ENCODE measurements at regions not wholly inside any gene's neighbourhood (a gene's known extent, or its start where the extent isn't known, plus 50 kb on each side); places are given as distances from the start of the nearest gene placed in this dataset.

GRCh38 chr13:106041445-106041844 is 494.0 kb downstream of the EFNB2 start:
- TF ChIP-seq POLR2A (IDR thresholded peaks at IDR 0.05; ENCODE audit: extremely low read depth, insufficient read length), result no peak
- TF ChIP-seq, protein P1, sequence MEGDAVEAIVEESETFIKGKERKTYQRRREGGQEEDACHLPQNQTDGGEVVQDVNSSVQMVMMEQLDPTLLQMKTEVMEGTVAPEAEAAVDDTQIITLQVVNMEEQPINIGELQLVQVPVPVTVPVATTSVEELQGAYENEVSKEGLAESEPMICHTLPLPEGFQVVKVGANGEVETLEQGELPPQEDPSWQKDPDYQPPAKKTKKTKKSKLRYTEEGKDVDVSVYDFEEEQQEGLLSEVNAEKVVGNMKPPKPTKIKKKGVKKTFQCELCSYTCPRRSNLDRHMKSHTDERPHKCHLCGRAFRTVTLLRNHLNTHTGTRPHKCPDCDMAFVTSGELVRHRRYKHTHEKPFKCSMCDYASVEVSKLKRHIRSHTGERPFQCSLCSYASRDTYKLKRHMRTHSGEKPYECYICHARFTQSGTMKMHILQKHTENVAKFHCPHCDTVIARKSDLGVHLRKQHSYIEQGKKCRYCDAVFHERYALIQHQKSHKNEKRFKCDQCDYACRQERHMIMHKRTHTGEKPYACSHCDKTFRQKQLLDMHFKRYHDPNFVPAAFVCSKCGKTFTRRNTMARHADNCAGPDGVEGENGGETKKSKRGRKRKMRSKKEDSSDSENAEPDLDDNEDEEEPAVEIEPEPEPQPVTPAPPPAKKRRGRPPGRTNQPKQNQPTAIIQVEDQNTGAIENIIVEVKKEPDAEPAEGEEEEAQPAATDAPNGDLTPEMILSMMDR (IDR thresholded peaks at IDR 0.05; ENCODE audit: low read depth, low read length), result no peak

Measured in NB4 (cell line).